ENCODE measurements at regions not wholly inside any gene's neighbourhood (a gene's known extent, or its start where the extent isn't known, plus 50 kb on each side); places are given as distances from the start of the nearest gene placed in this dataset.

DNA sequence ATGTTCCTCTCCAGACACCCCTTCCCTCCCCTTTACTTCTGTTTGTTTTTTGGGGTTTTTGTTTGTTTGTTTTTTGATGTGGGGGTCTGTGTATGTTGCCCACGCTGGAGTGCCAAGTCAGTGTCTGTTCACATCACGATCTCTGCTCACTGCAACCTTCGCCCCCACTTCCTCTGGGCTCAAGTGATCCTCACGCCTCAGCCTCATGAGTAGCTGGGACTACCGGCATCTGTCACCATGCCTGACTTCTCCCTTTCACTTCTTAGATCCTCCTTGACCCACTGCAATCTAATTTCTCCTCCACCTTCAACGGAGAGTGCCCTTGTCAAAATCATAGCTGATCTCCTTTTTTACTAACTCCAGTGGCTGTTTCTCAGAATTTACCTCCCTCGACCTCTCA lies 100.7 kb upstream of the KIF26B start:
- TF ChIP-seq EZH2 (IDR thresholded peaks at IDR 0.05; ENCODE audit: borderline replicate concordance, low read depth, low read length, severe bottlenecking) = no peak
- TF ChIP-seq, protein P1, sequence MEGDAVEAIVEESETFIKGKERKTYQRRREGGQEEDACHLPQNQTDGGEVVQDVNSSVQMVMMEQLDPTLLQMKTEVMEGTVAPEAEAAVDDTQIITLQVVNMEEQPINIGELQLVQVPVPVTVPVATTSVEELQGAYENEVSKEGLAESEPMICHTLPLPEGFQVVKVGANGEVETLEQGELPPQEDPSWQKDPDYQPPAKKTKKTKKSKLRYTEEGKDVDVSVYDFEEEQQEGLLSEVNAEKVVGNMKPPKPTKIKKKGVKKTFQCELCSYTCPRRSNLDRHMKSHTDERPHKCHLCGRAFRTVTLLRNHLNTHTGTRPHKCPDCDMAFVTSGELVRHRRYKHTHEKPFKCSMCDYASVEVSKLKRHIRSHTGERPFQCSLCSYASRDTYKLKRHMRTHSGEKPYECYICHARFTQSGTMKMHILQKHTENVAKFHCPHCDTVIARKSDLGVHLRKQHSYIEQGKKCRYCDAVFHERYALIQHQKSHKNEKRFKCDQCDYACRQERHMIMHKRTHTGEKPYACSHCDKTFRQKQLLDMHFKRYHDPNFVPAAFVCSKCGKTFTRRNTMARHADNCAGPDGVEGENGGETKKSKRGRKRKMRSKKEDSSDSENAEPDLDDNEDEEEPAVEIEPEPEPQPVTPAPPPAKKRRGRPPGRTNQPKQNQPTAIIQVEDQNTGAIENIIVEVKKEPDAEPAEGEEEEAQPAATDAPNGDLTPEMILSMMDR (IDR thresholded peaks at IDR 0.05; ENCODE audit: borderline replicate concordance, extremely low read depth, low read length, poor library complexity, severe bottlenecking) = no peak
